A549 (cell line): ENCODE measurements at regions not wholly inside any gene's neighbourhood (a gene's known extent, or its start where the extent isn't known, plus 50 kb on each side); places are given as distances from the start of the nearest gene placed in this dataset.

ENCODE experiments used
- ATAC-seq, 2 experiments: fragments of 200-7000 bp in 1 of 2; fragments of >200 bp in 1 of 2; cut with Nextera tagmentation in 1 of 2; cut with Tn5 transposase in 1 of 2; 3 replicates each; pipeline versions ENCODE4 v1.8.0 to v1.9.1; 2018 to 2020; ENCODE audit warnings: mild to moderate bottlenecking in 1 of 2, moderate library complexity in 1 of 2
- CTCF ChIA-PET: fragments of 300-600 bp; sonication (Branson Sonifier 250); formaldehyde crosslinking; extraction: SDS; loops from one replicate; lab custom pipeline; 2021; ENCODE audit warnings: antibody characterized with exemption, inconsistent platforms; lab: Yijun Ruan, JAX
- POLR2A ChIA-PET: fragments of 350-600 bp; formaldehyde crosslinking; extraction: SDS; loops from one replicate; lab custom pipeline; 2021; ENCODE audit warnings: antibody characterized with exemption, inconsistent platforms; lab: Yijun Ruan, JAX
- DNase-seq, 2 experiments: peaks; one replicate each; pipeline versions ENCODE4 v3.0.0 to v3.0.0-alpha.2; 2011 to 2016; ENCODE audit warnings: low read depth in 1 of 2, low spot score in 1 of 2
- FAIRE-seq: peaks from 2 replicates; lab custom pipeline; 2011; peaks lifted over from hg19 to GRCh38; lab: Jason Lieb, UNC
- H3K27ac ChIP-seq, 2 experiments: fragments of >200 bp; sonication (Bioruptor Twin); formaldehyde crosslinking; 3 replicates each; pipeline ENCODE4 v1.5.1; 2016 to 2017
- H3K4me1 ChIP-seq: fragments of >200 bp; sonication (Bioruptor Twin); formaldehyde crosslinking; 3 replicates; pipeline ENCODE4 v1.6.1; 2016
- H3K4me2 ChIP-seq: fragments of >200 bp; sonication (Bioruptor Twin); formaldehyde crosslinking; 3 replicates; pipeline ENCODE4 v1.6.1; 2016
- H3K4me3 ChIP-seq: fragments of >200 bp; sonication (Bioruptor Twin); formaldehyde crosslinking; 3 replicates; pipeline ENCODE4 v1.5.1; 2016
- H3K9me3 ChIP-seq: fragments of >200 bp; sonication (Bioruptor Twin); formaldehyde crosslinking; 3 replicates; pipeline ENCODE4 v1.6.1; 2016
- BHLHE40 ChIP-seq: IDR thresholded peaks from 2 replicates; pipeline ENCODE4 v1.6.1; 2012; ENCODE audit warnings: low read depth, low read length, inconsistent platforms
- CBX2 ChIP-seq: fragments of 200-600 bp; sonication (generic); IDR thresholded peaks from 2 replicates; pipeline ENCODE4 v1.6.1; 2016; ENCODE audit warnings: low read depth, mild to moderate bottlenecking, borderline replicate concordance
- CBX8 ChIP-seq: fragments of 200-600 bp; sonication (generic); IDR thresholded peaks from 2 replicates; pipeline ENCODE4 v1.6.1; 2016
- CHD2 ChIP-seq: fragments of 150-350 bp; IDR thresholded peaks from 2 replicates; pipeline ENCODE4 v1.6.1; 2014; ENCODE audit warnings: low read length; ENCODE audit not compliant: partially characterized antibody
- CHD4 ChIP-seq: fragments of 200-600 bp; sonication (generic); IDR thresholded peaks from 2 replicates; pipeline ENCODE4 v1.6.1; 2016; ENCODE audit warnings: antibody characterized with exemption, mild to moderate bottlenecking, borderline replicate concordance
- EHF ChIP-seq: fragments of 250-450 bp; sonication (Bioruptor Pico); IDR thresholded peaks from 2 replicates; pipeline ENCODE4 v1.5.0; 2020; ENCODE audit warnings: mild to moderate bottlenecking
- HDAC2 ChIP-seq: fragments of 200-600 bp; sonication (generic); IDR thresholded peaks from 2 replicates; pipeline ENCODE4 v1.6.1; 2016
- HOXA7 ChIP-seq: fragments of 250-450 bp; sonication (Bioruptor Pico); IDR thresholded peaks from 2 replicates; pipeline ENCODE4 v1.5.0; 2020; ENCODE audit warnings: mild to moderate bottlenecking, moderate library complexity
- HOXB13 ChIP-seq: fragments of 250-450 bp; sonication (Bioruptor Pico); IDR thresholded peaks from 2 replicates; pipeline ENCODE4 v1.5.0; 2020; ENCODE audit warnings: low read depth, mild to moderate bottlenecking, moderate library complexity
- HOXB5 ChIP-seq: fragments of 250-450 bp; sonication (Bioruptor Pico); IDR thresholded peaks from 2 replicates; pipeline ENCODE4 v1.5.0; 2020; ENCODE audit warnings: mild to moderate bottlenecking, moderate library complexity
- MAZ ChIP-seq: fragments of 150-350 bp; IDR thresholded peaks from 2 replicates; pipeline ENCODE4 v1.6.1; 2014; ENCODE audit warnings: antibody characterized with exemption, low read depth, low read length, borderline replicate concordance
- MYC ChIP-seq: IDR thresholded peaks from 2 replicates; pipeline ENCODE4 v1.6.1; 2012; ENCODE audit warnings: mild to moderate bottlenecking, inconsistent platforms, low read length, improper control_type of control experiment, borderline replicate concordance
- NFE2L2 ChIP-seq: fragments of 150-350 bp; conservative IDR thresholded peaks from 2 replicates; pipeline ENCODE4 v1.6.1; 2014; ENCODE audit warnings: low read length
- NR3C1 ChIP-seq: fragments of >200 bp; sonication (Bioruptor Twin); formaldehyde crosslinking; IDR thresholded peaks from 3 replicates; pipeline ENCODE4 v1.6.1; 2017
- PHF8 ChIP-seq: fragments of 200-600 bp; sonication (generic); IDR thresholded peaks from 2 replicates; pipeline ENCODE4 v1.6.1; 2016; ENCODE audit warnings: low read depth, mild to moderate bottlenecking, antibody characterized with exemption, moderate library complexity, borderline replicate concordance
- RAD21 ChIP-seq, 2 experiments: fragments of >200 bp in 1 of 2; sonication (Bioruptor Twin) in 1 of 2; formaldehyde crosslinking in 1 of 2; IDR thresholded peaks in 1 of 2; conservative IDR thresholded peaks in 1 of 2; 2 replicates in 1 of 2; 3 replicates in 1 of 2; pipeline ENCODE4 v1.6.1; 2012 to 2018; ENCODE audit warnings: inconsistent platforms in 1 of 2
- RFX5 ChIP-seq: fragments of 450-650 bp; IDR thresholded peaks from 2 replicates; pipeline ENCODE4 v1.7.1; 2014; ENCODE audit warnings: antibody characterized with exemption, mild to moderate bottlenecking, moderate library complexity
- RNF2 ChIP-seq: fragments of 200-600 bp; sonication (generic); IDR thresholded peaks from 2 replicates; pipeline ENCODE4 v1.6.1; 2016; ENCODE audit warnings: low read depth, mild to moderate bottlenecking, antibody characterized with exemption, moderate library complexity, borderline replicate concordance
- SMC3 ChIP-seq: fragments of >200 bp; sonication (Bioruptor Twin); formaldehyde crosslinking; IDR thresholded peaks from 3 replicates; pipeline ENCODE4 v1.6.1; 2018; ENCODE audit warnings: inconsistent platforms
- SREBF2 ChIP-seq: fragments of 450-650 bp; IDR thresholded peaks from 2 replicates; pipeline ENCODE4 v1.6.1; 2014; ENCODE audit warnings: mild to moderate bottlenecking, moderate library complexity
- TFCP2L1 ChIP-seq: fragments of 250-450 bp; sonication (Bioruptor Pico); IDR thresholded peaks from 2 replicates; pipeline ENCODE4 v1.5.0; 2021; ENCODE audit warnings: mild to moderate bottlenecking
- ZSCAN20 ChIP-seq: fragments of 250-450 bp; sonication (Bioruptor Pico); IDR thresholded peaks from 2 replicates; pipeline ENCODE4 v1.8.0; 2022; ENCODE audit warnings: mild to moderate bottlenecking, moderate library complexity
- WGBS: methylation state at CpG from one replicate; pipeline ENCODE4 v1.1.6; 2017; ENCODE audit errors: missing lambda C conversion rate; 5-methylcytosine and 5-hydroxymethylcytosine counted together
- TF ChIP-seq, protein P1 (sequence below): IDR thresholded peaks from 2 replicates; pipeline ENCODE4 v1.6.1; 2012; ENCODE audit warnings: low read depth, borderline replicate concordance
- TF ChIP-seq, protein P2 (sequence below): fragments of >200 bp; sonication (Bioruptor Twin); formaldehyde crosslinking; IDR thresholded peaks from 3 replicates; pipeline ENCODE4 v1.6.1; 2016
- TF ChIP-seq, protein P3 (sequence below): fragments of >200 bp; sonication (Bioruptor Twin); formaldehyde crosslinking; IDR thresholded peaks from 2 replicates; pipeline ENCODE4 v1.6.1; 2016
- TF ChIP-seq, protein P4 (sequence below): fragments of >200 bp; sonication (Bioruptor Twin); formaldehyde crosslinking; IDR thresholded peaks from 3 replicates; pipeline ENCODE4 v1.5.1; 2016

DNA sequence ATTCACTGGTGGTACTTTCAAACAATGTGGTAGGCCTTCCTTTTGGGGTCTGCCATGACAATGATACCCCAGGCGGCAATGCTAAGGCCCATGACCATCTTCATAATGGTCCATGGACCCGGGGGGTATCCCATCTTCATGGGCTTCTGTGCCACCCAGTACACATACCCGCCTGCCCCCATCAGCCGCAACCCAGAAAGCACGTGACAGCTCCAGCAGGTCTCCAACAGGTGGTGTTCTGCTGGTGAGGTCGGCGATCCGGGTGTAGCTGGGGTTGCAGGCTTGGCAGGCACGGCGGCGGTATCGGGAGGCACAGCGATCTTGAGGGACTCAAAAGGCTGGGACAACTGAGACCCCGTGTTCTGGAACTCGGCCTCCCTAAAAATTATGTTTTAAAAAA, 214.5 kb downstream of the SNRPN start:
- Histone ChIP-seq H3K9me3 (no peaks in the 10 kb centered on the region), H3K4me2 (no peak overlapping the region), H3K4me1 (no peaks in the 10 kb centered on the region), H3K4me3 (no peak overlapping the region), H3K27ac (no peak overlapping the region)
- CTCF ChIA-PET, result interaction anchor here (1.1 kb wide), 1 partner anchor 11 kb away, joined by 3 read pairs; no protein-coding TSS in a partner anchor
- no peak for DNase-seq
- 47% methylated on average over 7 of the region's 15 CpGs for WGBS
- POLR2A ChIA-PET, result no interaction called here
- no peak for FAIRE-seq
- ATAC-seq, result no peak
- TF ChIP-seq, protein P1, sequence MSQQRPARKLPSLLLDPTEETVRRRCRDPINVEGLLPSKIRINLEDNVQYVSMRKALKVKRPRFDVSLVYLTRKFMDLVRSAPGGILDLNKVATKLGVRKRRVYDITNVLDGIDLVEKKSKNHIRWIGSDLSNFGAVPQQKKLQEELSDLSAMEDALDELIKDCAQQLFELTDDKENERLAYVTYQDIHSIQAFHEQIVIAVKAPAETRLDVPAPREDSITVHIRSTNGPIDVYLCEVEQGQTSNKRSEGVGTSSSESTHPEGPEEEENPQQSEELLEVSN, result no peak

DNA sequence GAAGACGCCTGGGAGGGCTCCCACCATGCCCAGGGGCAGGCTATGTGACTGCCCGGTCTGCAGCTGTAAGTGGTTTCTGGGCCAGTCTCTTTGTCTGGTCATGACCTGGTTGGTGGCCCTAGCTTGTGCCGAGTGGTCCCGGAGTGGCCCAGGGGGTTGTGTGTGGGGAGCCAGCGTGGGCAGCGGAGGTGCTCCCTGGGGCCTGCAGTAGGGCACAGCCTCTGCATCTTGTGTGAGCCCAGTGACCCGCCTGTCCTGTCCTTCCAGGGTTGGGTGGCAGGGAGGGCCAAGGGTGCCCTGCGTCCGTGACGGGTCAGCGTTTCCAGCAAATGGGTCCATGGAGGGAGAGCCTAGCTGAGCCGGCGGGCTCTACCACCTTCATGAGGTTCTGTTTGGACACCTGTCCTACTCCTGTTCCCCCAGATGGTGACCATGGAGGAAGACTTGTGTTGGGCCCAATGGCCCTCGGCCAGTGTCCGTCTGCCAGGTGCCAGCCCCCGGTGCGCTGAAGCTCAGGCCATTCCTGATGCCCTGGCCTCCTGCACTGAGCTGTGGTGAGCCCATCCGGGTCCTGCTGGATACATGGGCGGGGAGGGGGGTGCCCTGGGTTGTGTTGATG, 215.4 kb downstream of the SNRPN start:
- POLR2A ChIA-PET, result no interaction called here
- H3K27ac ChIP-seq, result no peak overlapping the region
- H3K4me2 ChIP-seq, result no peak overlapping the region
- no peaks in the 10 kb centered on the region for H3K9me3 ChIP-seq
- ATAC-seq (no peak), DNase-seq (no peak), FAIRE-seq (no peak)
- WGBS, result 61% methylated on average over 10 of the region's 19 CpGs
- no peaks in the 10 kb centered on the region for H3K4me1 ChIP-seq
- CTCF ChIA-PET, result no interaction called here
- no peak for TF ChIP-seq HOXB13 (CRISPR knock-in tag)
- no peak for TF ChIP-seq SMC3
- no peak for TF ChIP-seq HOXA7 (CRISPR knock-in tag)
- TF ChIP-seq MAZ, result no peak
- TF ChIP-seq, protein P2, sequence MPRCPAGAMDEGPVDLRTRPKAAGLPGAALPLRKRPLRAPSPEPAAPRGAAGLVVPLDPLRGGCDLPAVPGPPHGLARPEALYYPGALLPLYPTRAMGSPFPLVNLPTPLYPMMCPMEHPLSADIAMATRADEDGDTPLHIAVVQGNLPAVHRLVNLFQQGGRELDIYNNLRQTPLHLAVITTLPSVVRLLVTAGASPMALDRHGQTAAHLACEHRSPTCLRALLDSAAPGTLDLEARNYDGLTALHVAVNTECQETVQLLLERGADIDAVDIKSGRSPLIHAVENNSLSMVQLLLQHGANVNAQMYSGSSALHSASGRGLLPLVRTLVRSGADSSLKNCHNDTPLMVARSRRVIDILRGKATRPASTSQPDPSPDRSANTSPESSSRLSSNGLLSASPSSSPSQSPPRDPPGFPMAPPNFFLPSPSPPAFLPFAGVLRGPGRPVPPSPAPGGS, result no peak
- TF ChIP-seq RFX5, result no peak
- no peak for TF ChIP-seq MYC
- no peak for TF ChIP-seq NFE2L2
- H3K4me3 ChIP-seq, result no peak overlapping the region

DNA sequence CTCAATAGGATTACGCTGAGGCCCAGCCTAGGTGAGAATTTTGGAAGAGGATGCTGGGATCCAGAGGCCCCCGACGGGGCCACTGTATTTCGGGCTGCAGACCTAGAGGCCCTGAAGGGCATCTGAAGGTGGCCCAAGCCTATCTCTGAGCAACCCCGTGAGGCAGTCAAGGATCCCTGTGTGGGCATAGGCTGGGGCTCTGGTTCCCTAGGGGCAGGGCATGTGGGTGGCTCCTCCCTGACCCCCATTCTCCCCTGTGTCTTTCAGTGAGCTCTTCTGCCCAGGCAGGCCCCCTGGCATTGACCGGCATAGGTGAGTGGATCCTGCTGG, 216.0 kb downstream of the SNRPN start:
- ChIA-PET POLR2A (no interaction called here), CTCF (no interaction called here)
- FAIRE-seq, result no peak
- H3K27ac ChIP-seq, result no peak overlapping the region
- WGBS, result 45% methylated on average over 5 of the region's 6 CpGs
- no peak for DNase-seq
- no peak for TF ChIP-seq CHD2
- no peak for TF ChIP-seq CHD4
- TF ChIP-seq RNF2, result no peak
- TF ChIP-seq NR3C1, result no peak
- TF ChIP-seq PHF8, result no peak
- TF ChIP-seq, protein P3, sequence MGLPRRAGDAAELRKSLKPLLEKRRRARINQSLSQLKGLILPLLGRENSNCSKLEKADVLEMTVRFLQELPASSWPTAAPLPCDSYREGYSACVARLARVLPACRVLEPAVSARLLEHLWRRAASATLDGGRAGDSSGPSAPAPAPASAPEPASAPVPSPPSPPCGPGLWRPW, result no peak
- TF ChIP-seq NFE2L2, result no peak
- no peak for TF ChIP-seq HDAC2
- TF ChIP-seq CBX8, result no peak
- TF ChIP-seq BHLHE40, result no peak
- TF ChIP-seq, protein P4, sequence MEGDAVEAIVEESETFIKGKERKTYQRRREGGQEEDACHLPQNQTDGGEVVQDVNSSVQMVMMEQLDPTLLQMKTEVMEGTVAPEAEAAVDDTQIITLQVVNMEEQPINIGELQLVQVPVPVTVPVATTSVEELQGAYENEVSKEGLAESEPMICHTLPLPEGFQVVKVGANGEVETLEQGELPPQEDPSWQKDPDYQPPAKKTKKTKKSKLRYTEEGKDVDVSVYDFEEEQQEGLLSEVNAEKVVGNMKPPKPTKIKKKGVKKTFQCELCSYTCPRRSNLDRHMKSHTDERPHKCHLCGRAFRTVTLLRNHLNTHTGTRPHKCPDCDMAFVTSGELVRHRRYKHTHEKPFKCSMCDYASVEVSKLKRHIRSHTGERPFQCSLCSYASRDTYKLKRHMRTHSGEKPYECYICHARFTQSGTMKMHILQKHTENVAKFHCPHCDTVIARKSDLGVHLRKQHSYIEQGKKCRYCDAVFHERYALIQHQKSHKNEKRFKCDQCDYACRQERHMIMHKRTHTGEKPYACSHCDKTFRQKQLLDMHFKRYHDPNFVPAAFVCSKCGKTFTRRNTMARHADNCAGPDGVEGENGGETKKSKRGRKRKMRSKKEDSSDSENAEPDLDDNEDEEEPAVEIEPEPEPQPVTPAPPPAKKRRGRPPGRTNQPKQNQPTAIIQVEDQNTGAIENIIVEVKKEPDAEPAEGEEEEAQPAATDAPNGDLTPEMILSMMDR, result no peak
- no peak for TF ChIP-seq MYC
- no peak for TF ChIP-seq ZSCAN20 (CRISPR knock-in tag)
- TF ChIP-seq HOXB5 (CRISPR knock-in tag), result no peak
- TF ChIP-seq EHF (CRISPR knock-in tag), result no peak
- TF ChIP-seq RAD21 (conservative IDR thresholded peaks at IDR 0.05 in 1 of 2, IDR thresholded peaks at IDR 0.05 in 1 of 2), result no peak
- no peak for TF ChIP-seq TFCP2L1
- no peak for TF ChIP-seq SREBF2
- no peak for TF ChIP-seq CBX2
- no peaks in the 10 kb centered on the region for H3K9me3 ChIP-seq
- no peaks in the 10 kb centered on the region for H3K4me1 ChIP-seq
- H3K4me3 ChIP-seq, result no peak overlapping the region
- H3K4me2 ChIP-seq, result no peak overlapping the region
- ATAC-seq, result no peak
